Gastroesophageal sphincter (tissue), 3 donors: ENCODE measurements at regions not wholly inside any gene's neighbourhood (a gene's known extent, or its start where the extent isn't known, plus 50 kb on each side); places are given as distances from the start of the nearest gene placed in this dataset.

Experiments used
- POLR2A ChIP-seq, 2 donors: fragments of 450-650 bp; IDR thresholded peaks; one replicate each; pipeline ENCODE4 v1.6.1; 2017; ENCODE audit warnings: antibody characterized with exemption in 2 of 2, mild to moderate bottlenecking in 2 of 2, moderate library complexity in 1 of 2
- TF ChIP-seq, protein P1 (sequence below), 4 experiments: fragments of 200-600 bp in 2 of 4; fragments of 450-650 bp in 2 of 4; sonication (generic) in 1 of 4; IDR thresholded peaks; one replicate each; pipeline ENCODE4 v1.5.1; 2017 to 2019; ENCODE audit warnings: antibody characterized with exemption in 4 of 4, mild to moderate bottlenecking in 2 of 4, moderate library complexity in 2 of 4

DNA sequence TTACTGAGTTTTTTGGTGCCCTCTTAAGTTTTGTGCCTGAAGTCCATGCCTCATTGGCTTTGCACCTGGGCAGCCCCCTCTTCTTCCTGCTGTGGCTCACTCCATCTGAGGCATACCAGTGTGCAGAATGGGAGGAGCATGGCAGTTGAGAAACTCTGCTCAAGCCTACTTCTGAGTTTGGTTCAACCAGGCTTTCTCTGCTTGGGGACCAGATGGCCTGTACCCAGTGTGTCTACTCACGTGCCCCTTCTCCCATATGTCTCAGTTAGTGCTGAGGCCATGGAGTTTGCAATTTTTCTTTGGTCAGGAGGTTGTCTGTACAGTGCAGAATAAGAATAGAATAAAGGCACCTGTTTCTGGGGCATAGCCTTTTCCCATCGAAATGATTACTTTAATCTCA is 383.3 kb upstream of the DDHD1 start:
- TF ChIP-seq, protein P1, sequence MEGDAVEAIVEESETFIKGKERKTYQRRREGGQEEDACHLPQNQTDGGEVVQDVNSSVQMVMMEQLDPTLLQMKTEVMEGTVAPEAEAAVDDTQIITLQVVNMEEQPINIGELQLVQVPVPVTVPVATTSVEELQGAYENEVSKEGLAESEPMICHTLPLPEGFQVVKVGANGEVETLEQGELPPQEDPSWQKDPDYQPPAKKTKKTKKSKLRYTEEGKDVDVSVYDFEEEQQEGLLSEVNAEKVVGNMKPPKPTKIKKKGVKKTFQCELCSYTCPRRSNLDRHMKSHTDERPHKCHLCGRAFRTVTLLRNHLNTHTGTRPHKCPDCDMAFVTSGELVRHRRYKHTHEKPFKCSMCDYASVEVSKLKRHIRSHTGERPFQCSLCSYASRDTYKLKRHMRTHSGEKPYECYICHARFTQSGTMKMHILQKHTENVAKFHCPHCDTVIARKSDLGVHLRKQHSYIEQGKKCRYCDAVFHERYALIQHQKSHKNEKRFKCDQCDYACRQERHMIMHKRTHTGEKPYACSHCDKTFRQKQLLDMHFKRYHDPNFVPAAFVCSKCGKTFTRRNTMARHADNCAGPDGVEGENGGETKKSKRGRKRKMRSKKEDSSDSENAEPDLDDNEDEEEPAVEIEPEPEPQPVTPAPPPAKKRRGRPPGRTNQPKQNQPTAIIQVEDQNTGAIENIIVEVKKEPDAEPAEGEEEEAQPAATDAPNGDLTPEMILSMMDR (IDR thresholded peaks at IDR 0.05), result no peak
- no peak for TF ChIP-seq POLR2A (IDR thresholded peaks at IDR 0.05)
